Endothelial cell of umbilical vein (primary cell): ENCODE measurements at regions not wholly inside any gene's neighbourhood (a gene's known extent, or its start where the extent isn't known, plus 50 kb on each side); places are given as distances from the start of the nearest gene placed in this dataset.

Experiments used
- BruUV-seq: library from RNA; stranded (reverse); fragments of 400-500 nt; replicated peaks from 2 replicates; lab custom pipeline; 2021; lab: Mats Ljungman, UMichigan
- CTCF ChIA-PET: fragments of 300-600, 350-600 bp; sonication (Branson Sonifier 250); formaldehyde crosslinking; loops from one replicate; lab custom pipeline; 2021; ENCODE audit warnings: antibody characterized with exemption, inconsistent platforms; lab: Charles Lee
- POLR2A ChIA-PET: fragments of 300-600, 350-600 bp; sonication (Branson Sonifier 250); formaldehyde crosslinking; loops from one replicate; lab custom pipeline; 2021; ENCODE audit warnings: antibody characterized with exemption, inconsistent platforms; lab: Charles Lee
- DNase-seq: peaks from one replicate; pipeline ENCODE4 v3.0.0-alpha.2; 2011; ENCODE audit warnings: low read depth, low spot score
- FAIRE-seq: peaks from 2 replicates; lab custom pipeline; 2011; peaks lifted over from hg19 to GRCh38; lab: Jason Lieb, UNC
- H2AFZ ChIP-seq: 2 replicates; pipeline ENCODE4 v1.6.0; 2012; ENCODE audit warnings: low read depth, low read length, control low read depth, inconsistent platforms
- H3K27ac ChIP-seq: 2 replicates; pipeline ENCODE4 v1.5.1; 2011; ENCODE audit warnings: low read depth, mild to moderate bottlenecking, control low read depth, low read length, moderate library complexity; ENCODE audit not compliant: insufficient read depth
- H3K27me3 ChIP-seq, 2 experiments: 2 replicates each; pipeline versions ENCODE4 v1.6.0 to v1.6.1; 2011; ENCODE audit warnings: low read length in 2 of 2, mixed read lengths in 1 of 2; ENCODE audit not compliant: control insufficient read depth in 2 of 2, insufficient read depth in 2 of 2
- H3K36me3 ChIP-seq, 2 experiments: 2 replicates in 1 of 2; 3 replicates in 1 of 2; pipeline ENCODE4 v1.5.1; 2011; ENCODE audit warnings: low read length in 2 of 2, mild to moderate bottlenecking in 1 of 2, moderate library complexity in 1 of 2; ENCODE audit not compliant: control insufficient read depth in 2 of 2, insufficient read depth in 2 of 2; ENCODE audit errors: extremely low read depth in 1 of 2
- H3K4me1 ChIP-seq: 3 replicates; pipeline ENCODE4 v1.5.1; 2011; ENCODE audit warnings: mild to moderate bottlenecking, low read length; ENCODE audit not compliant: control insufficient read depth, insufficient read depth; ENCODE audit errors: extremely low read depth
- H3K4me2 ChIP-seq: 2 replicates; pipeline ENCODE4 v1.6.1; 2011; ENCODE audit warnings: low read length, control low read depth, mixed read lengths; ENCODE audit not compliant: insufficient read depth
- H3K4me3 ChIP-seq, 3 experiments: fragments of 200-600 bp in 1 of 3; sonication (generic), shearing (Covaris generic) in 1 of 3; replicated peaks in 1 of 3; 2 replicates each; pipeline ENCODE4 v1.5.1; 2011 to 2016; ENCODE audit warnings: control low read depth in 3 of 3, low read length in 3 of 3, mild to moderate bottlenecking in 2 of 3, inconsistent platforms in 1 of 3, low read depth in 1 of 3, moderate library complexity in 1 of 3; ENCODE audit not compliant: insufficient read depth in 1 of 3
- H3K79me2 ChIP-seq: 2 replicates; pipeline ENCODE4 v1.6.0; 2012; ENCODE audit warnings: low read length, inconsistent platforms; ENCODE audit not compliant: control insufficient read depth, insufficient read depth
- H3K9ac ChIP-seq: replicated peaks from 2 replicates; pipeline ENCODE3; 2011; ENCODE audit warnings: low read length, control low read depth; ENCODE audit not compliant: insufficient read depth; ENCODE audit errors: extremely low read depth
- H3K9me1 ChIP-seq: replicated peaks from 3 replicates; pipeline ENCODE4 v1.6.0; 2011; ENCODE audit warnings: mild to moderate bottlenecking, low read length; ENCODE audit not compliant: control insufficient read depth, insufficient read depth; ENCODE audit errors: extremely low read depth
- H3K9me3 ChIP-seq: replicated peaks from 2 replicates; pipeline ENCODE4 v1.5.1; 2012; ENCODE audit warnings: low read length, inconsistent platforms; ENCODE audit not compliant: control insufficient read depth, insufficient read depth
- H4K20me1 ChIP-seq: replicated peaks from 2 replicates; pipeline ENCODE3; 2011; ENCODE audit warnings: mild to moderate bottlenecking, low read length; ENCODE audit not compliant: control insufficient read depth, insufficient read depth; ENCODE audit errors: extremely low read depth
- EZH2 ChIP-seq: IDR thresholded peaks from 2 replicates; pipeline ENCODE4 v1.6.1; 2012; ENCODE audit warnings: borderline replicate concordance, low read depth, mild to moderate bottlenecking, moderate library complexity, low read length, inconsistent platforms; ENCODE audit not compliant: severe bottlenecking
- FOS ChIP-seq: IDR thresholded peaks from 2 replicates; pipeline ENCODE4 v1.6.1; 2011; ENCODE audit warnings: mild to moderate bottlenecking, low read length, moderate library complexity, borderline replicate concordance; ENCODE audit not compliant: insufficient read depth
- GATA2 ChIP-seq: IDR thresholded peaks from 2 replicates; pipeline ENCODE4 v1.7.0; 2011; ENCODE audit warnings: low read depth, mild to moderate bottlenecking, moderate library complexity, mixed read lengths, low read length; ENCODE audit not compliant: insufficient read length, insufficient read depth
- JUN ChIP-seq: IDR thresholded peaks from 2 replicates; pipeline ENCODE4 v1.6.1; 2011; ENCODE audit warnings: borderline replicate concordance, low read depth; ENCODE audit not compliant: insufficient read length, insufficient read depth
- MYC ChIP-seq: IDR thresholded peaks from one replicate; pipeline ENCODE4 v1.6.1; 2011; ENCODE audit warnings: mild to moderate bottlenecking, low read depth, low read length
- POLR2A ChIP-seq: IDR thresholded peaks from 2 replicates; pipeline ENCODE4 v1.6.1; 2012; ENCODE audit warnings: low read depth, mild to moderate bottlenecking, control low read depth, low read length
- POLR2AphosphoS5 ChIP-seq: IDR thresholded peaks from 2 replicates; pipeline ENCODE4 v1.6.1; 2012; ENCODE audit warnings: low read depth, mild to moderate bottlenecking, control low read depth, low read length, moderate library complexity; ENCODE audit not compliant: insufficient read depth
- dilution Hi-C: fragments of 300-500 bp; cut with MboI; formaldehyde crosslinking; loops from one replicate; pipeline ENCODE4 v1.15.0; 2019; ENCODE audit warnings: low sequenced_read_pairs; ENCODE audit not compliant: extremely low pct_ligation_motif_present
- intact Hi-C: fragments of 100-400 bp; cut with micrococcal nuclease; formaldehyde crosslinking; loops from one replicate; pipeline ENCODE4 v1.10.0; 2022
- TF ChIP-seq, protein P1 (sequence below), 2 donors: IDR thresholded peaks; 1 replicate in 1 of 2; 2 replicates in 1 of 2; pipeline ENCODE4 v1.5.1; 2011; ENCODE audit warnings: low read length in 2 of 2, mild to moderate bottlenecking in 2 of 2, moderate library complexity in 2 of 2, control low read depth in 1 of 2, inconsistent platforms in 1 of 2, low read depth in 1 of 2; ENCODE audit not compliant: insufficient read depth in 1 of 2; ENCODE audit errors: extremely low read depth in 1 of 2
- TF ChIP-seq, protein P2 (sequence below): IDR thresholded peaks from 2 replicates; pipeline ENCODE4 v1.6.1; 2011; ENCODE audit not compliant: insufficient read depth, insufficient read length

DNA sequence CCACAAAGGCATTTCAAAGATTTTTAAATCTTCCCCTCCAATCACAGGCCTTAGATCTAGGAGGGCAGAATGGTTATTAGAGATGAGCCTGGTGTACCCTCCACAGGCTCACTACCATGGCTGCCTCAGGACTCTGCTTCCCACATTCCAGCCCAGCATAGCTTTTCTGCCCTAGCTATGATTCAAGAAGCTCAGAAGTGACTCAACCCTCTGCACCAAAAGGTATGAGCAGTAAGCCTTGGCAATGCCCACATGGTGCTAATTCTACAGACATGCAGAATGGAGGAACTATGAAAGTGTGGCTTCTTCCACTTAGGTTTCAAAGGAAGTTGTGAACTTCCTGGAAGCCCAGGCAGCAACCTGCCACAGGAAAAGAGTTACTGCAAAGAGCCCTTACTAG lies 786.2 kb downstream of the SLITRK6 start:
- Histone ChIP-seq H3K36me3 (no peaks in the 10 kb centered on the region), H3K4me3 (no peak overlapping the region), H3K4me2 (no peak overlapping the region), H3K27ac (no peak overlapping the region), H3K79me2 (no peaks in the 10 kb centered on the region), H3K9ac (no peak overlapping the region), H3K9me3 (peaks cover 5% of the 10 kb centered on the region), H3K9me1 (no peaks in the 10 kb centered on the region), H2AFZ (no peak overlapping the region), H3K27me3 (no peaks in the 10 kb centered on the region), H4K20me1 (no peaks in the 10 kb centered on the region), H3K4me1 (no peaks in the 10 kb centered on the region)
- BruUV-seq, result no TSS peak
- dilution Hi-C loops (no loop called here), intact Hi-C loops (no loop called here)
- ChIA-PET POLR2A (no interaction called here), CTCF (no interaction called here)
- FAIRE-seq (no peak), DNase-seq (no peak)
- no peak for TF ChIP-seq POLR2AphosphoS5
- TF ChIP-seq, protein P1, sequence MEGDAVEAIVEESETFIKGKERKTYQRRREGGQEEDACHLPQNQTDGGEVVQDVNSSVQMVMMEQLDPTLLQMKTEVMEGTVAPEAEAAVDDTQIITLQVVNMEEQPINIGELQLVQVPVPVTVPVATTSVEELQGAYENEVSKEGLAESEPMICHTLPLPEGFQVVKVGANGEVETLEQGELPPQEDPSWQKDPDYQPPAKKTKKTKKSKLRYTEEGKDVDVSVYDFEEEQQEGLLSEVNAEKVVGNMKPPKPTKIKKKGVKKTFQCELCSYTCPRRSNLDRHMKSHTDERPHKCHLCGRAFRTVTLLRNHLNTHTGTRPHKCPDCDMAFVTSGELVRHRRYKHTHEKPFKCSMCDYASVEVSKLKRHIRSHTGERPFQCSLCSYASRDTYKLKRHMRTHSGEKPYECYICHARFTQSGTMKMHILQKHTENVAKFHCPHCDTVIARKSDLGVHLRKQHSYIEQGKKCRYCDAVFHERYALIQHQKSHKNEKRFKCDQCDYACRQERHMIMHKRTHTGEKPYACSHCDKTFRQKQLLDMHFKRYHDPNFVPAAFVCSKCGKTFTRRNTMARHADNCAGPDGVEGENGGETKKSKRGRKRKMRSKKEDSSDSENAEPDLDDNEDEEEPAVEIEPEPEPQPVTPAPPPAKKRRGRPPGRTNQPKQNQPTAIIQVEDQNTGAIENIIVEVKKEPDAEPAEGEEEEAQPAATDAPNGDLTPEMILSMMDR (IDR thresholded peaks at IDR 0.05; ENCODE audit: extremely low read depth in 1 of 2, insufficient read depth in 1 of 2, low read depth in 1 of 2, low read length in 2 of 2), result no peak
- TF ChIP-seq, protein P2, sequence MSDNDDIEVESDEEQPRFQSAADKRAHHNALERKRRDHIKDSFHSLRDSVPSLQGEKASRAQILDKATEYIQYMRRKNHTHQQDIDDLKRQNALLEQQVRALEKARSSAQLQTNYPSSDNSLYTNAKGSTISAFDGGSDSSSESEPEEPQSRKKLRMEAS, result no peak
- no peak for TF ChIP-seq POLR2A
- no peak for TF ChIP-seq JUN
- no peak for TF ChIP-seq GATA2
- no peak for TF ChIP-seq FOS
- no peak for TF ChIP-seq EZH2
- TF ChIP-seq MYC, result no peak
